ENCODE measurements at regions not wholly inside any gene's neighbourhood (a gene's known extent, or its start where the extent isn't known, plus 50 kb on each side); places are given as distances from the start of the nearest gene placed in this dataset.

- DNase-seq: no peak
Measured at GRCh38 chr9:105150991-105151685, 93.3 kb upstream of the SLC44A1 start.

GRCh38 chr9:105151686-105151995 lies 92.8 kb upstream of the SLC44A1 start:
- no peak for DNase-seq

- DNase-seq: no peak
Measured at GRCh38 chr9:105154723-105155191, 89.7 kb upstream of the SLC44A1 start.

- DNase-seq: peak; percentile 48
Measured at GRCh38 chr9:105157171-105157583, 87.3 kb upstream of the SLC44A1 start.

- no peak for DNase-seq
Measured at GRCh38 chr9:105158020-105158419, 86.4 kb upstream of the SLC44A1 start.

GRCh38 chr9:105158898-105159297 lies 85.6 kb upstream of the SLC44A1 start:
- no peak for DNase-seq

- no peak for DNase-seq
Measured at GRCh38 chr9:105168870-105169319, 75.6 kb upstream of the SLC44A1 start.

GRCh38 chr9:105171076-105171475 lies 73.4 kb upstream of the SLC44A1 start:
- no peak for DNase-seq

GRCh38 chr9:105171589-105171988 lies 72.9 kb upstream of the SLC44A1 start:
- no peak for DNase-seq

GRCh38 chr9:105172436-105172835 lies 72.0 kb upstream of the SLC44A1 start:
- no peak for DNase-seq

GRCh38 chr9:105173306-105173705 lies 71.1 kb upstream of the SLC44A1 start:
- DNase-seq: no peak

GRCh38 chr9:105173826-105174225 lies 70.6 kb upstream of the SLC44A1 start:
- no peak for DNase-seq

GRCh38 chr9:105176194-105176593 lies 68.3 kb upstream of the SLC44A1 start:
- DNase-seq: no peak

GRCh38 chr9:105178076-105178475 lies 66.4 kb upstream of the SLC44A1 start:
- DNase-seq: no peak

GRCh38 chr9:105187781-105188180 lies 56.7 kb upstream of the SLC44A1 start:
- no peak for DNase-seq

- no peak for DNase-seq
Measured at GRCh38 chr9:105188746-105189145, 55.7 kb upstream of the SLC44A1 start.

GRCh38 chr9:105191508-105192121 lies 52.8 kb upstream of the SLC44A1 start:
- no peak for DNase-seq

- no peak for DNase-seq
Measured at GRCh38 chr9:105193560-105193959, 50.9 kb upstream of the SLC44A1 start.

- DNase-seq: no peak
Measured at GRCh38 chr9:105194234-105194633, 50.2 kb upstream of the SLC44A1 start.

Data from CD4-positive, alpha-beta T cell treated with Interleukin-12 subunit alpha and Interleukin-12 subunit beta, for 1 hour (primary cell).